Esophagus squamous epithelium (tissue), 4 donors: ENCODE measurements at regions not wholly inside any gene's neighbourhood (a gene's known extent, or its start where the extent isn't known, plus 50 kb on each side); places are given as distances from the start of the nearest gene placed in this dataset.

ENCODE experiments used
- POLR2A ChIP-seq, 4 donors: fragments of 450-650 bp; IDR thresholded peaks; one replicate each; pipeline ENCODE4 v1.6.1; 2017; ENCODE audit warnings: antibody characterized with exemption in 4 of 4, mild to moderate bottlenecking in 4 of 4, moderate library complexity in 3 of 4
- TF ChIP-seq, protein P1 (sequence below), 6 experiments: fragments of 450-650 bp in 4 of 6; fragments of 200-600 bp in 2 of 6; sonication (generic) in 2 of 6; IDR thresholded peaks; one replicate each; pipeline ENCODE4 v1.5.1; 2016 to 2019; ENCODE audit warnings: antibody characterized with exemption in 6 of 6, mild to moderate bottlenecking in 4 of 6, moderate library complexity in 4 of 6

DNA sequence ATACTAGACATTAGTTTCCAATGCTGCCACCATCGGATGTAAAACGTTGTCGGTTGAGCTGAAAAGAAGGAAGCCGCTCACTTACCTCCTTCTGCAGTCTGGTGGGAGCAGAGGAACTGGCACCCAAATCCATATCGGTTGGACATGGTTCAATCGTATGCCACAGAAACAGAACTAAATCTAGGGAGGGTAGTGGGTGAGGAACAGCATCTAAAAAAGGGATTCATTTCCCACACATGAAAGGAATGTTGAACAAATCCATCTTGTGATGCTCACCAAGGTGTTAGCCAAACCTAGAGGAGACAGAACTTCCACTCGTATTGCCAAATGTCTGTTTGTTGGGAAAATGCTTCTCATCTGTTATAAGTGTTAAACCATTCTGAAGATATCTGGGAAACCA is 532.7 kb downstream of the NLGN4X start:
- TF ChIP-seq, protein P1, sequence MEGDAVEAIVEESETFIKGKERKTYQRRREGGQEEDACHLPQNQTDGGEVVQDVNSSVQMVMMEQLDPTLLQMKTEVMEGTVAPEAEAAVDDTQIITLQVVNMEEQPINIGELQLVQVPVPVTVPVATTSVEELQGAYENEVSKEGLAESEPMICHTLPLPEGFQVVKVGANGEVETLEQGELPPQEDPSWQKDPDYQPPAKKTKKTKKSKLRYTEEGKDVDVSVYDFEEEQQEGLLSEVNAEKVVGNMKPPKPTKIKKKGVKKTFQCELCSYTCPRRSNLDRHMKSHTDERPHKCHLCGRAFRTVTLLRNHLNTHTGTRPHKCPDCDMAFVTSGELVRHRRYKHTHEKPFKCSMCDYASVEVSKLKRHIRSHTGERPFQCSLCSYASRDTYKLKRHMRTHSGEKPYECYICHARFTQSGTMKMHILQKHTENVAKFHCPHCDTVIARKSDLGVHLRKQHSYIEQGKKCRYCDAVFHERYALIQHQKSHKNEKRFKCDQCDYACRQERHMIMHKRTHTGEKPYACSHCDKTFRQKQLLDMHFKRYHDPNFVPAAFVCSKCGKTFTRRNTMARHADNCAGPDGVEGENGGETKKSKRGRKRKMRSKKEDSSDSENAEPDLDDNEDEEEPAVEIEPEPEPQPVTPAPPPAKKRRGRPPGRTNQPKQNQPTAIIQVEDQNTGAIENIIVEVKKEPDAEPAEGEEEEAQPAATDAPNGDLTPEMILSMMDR (IDR thresholded peaks at IDR 0.05), result no peak
- TF ChIP-seq POLR2A (IDR thresholded peaks at IDR 0.05), result no peak
